Renal pelvis (tissue), 1 donor: ENCODE measurements at regions not wholly inside any gene's neighbourhood (a gene's known extent, or its start where the extent isn't known, plus 50 kb on each side); places are given as distances from the start of the nearest gene placed in this dataset.

Experiments
- DNase-seq: peaks from one replicate; pipeline ENCODE4 v3.0.0-alpha.2; 2013

DNA sequence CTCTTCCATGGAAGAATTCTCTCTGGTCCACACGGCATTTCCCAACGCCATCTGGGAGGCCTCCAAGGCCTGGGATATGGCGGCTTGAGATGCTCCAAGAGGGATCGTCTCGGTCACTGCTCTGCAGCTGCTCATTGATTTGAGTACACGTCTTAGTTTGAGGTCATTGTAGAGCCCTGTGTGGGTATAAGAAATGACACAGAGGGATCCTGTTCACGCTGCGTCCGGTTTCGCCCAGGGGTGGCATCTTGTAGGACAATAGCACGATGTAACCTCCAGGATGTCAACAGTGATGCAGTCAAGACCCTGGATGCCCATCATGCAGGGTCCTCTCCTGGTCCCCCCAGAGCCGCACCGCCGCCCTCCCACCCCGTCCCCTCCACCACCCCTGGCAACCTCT, 564.6 kb downstream of the BRD1 start:
- no peak for DNase-seq

DNA sequence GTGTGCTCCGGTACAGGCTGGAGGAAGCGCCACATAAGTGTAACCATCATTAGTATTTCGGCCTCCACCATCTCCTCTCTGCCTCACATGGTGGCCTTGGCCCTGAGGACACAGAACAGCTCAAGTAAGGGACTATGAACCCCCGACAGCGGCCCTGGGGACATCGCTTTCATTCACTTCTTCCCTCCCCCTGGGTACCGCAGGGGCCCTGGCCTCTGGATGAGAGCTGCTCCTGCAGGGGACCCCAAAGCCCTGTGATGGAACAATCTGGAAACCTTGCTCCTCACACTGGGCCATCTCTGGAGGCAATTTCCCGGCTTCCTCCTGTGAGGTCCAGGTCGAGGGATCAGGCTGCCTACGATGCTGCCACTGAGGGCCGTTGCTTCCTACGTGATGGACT, 565.5 kb downstream of the BRD1 start:
- DNase-seq: no peak

DNA sequence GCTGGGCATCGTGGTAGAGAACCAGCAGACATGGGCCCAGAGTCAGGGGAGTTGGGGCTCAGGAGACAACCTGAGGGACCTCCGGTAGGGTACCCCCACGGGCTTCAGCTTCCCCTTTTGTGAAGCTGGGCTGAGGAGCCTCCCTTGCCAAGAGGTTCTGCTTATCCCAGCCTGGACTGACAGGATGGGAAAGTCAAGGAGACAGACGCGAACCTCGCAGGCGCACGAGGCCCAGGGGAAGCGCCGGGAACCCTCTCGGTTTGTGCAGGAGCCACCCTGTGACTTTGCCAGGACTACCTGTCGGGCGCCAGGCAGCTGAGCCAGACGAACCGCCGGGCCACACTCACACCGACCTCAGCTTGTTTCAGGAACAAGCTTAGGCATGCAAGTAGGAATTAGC, 566.1 kb downstream of the BRD1 start:
- no peak for DNase-seq

DNA sequence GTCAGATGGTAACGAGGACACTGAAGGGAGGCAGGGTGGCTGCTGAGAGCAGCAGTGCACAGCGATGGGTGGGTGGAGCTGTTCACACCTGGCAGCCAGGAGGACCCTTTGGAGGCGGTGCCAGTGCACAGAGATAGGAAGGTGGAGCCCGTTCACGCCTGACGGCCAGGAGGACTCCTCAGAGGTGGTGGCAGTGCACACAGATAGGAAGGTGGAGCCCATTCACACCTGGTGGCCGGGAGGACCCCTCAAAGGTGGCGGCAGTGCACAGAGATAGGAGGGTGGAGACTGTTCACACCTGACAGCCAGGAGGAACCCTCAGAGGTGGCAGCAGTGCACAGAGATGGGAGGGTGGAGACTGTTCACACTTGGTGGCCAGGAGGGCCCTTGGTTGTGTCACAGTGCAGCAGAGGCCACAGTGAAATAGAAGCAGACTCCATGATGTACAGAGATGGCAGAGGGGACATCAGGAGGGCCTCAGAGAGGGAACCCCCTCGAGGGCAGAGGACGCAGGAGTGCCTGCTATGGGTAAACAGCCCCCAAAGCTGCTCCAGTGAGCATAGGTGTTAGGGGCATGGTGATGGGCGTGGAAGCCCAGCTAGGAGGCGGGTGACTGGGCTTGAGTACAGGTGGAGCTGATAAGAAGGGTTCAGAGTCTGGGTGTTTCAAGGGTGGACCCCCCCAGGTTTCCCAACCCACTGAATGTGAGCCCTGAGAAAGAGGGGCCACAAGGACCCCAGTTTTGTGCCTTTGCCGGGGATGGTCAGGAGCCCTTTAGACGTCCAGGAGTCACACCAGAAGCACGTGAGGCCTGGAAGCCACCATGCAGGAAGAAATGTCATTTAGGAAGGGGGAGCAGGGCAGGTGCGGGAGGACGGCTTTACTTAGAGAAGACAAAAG, 566.7 kb downstream of the BRD1 start:
- DNase-seq: no peak

DNA sequence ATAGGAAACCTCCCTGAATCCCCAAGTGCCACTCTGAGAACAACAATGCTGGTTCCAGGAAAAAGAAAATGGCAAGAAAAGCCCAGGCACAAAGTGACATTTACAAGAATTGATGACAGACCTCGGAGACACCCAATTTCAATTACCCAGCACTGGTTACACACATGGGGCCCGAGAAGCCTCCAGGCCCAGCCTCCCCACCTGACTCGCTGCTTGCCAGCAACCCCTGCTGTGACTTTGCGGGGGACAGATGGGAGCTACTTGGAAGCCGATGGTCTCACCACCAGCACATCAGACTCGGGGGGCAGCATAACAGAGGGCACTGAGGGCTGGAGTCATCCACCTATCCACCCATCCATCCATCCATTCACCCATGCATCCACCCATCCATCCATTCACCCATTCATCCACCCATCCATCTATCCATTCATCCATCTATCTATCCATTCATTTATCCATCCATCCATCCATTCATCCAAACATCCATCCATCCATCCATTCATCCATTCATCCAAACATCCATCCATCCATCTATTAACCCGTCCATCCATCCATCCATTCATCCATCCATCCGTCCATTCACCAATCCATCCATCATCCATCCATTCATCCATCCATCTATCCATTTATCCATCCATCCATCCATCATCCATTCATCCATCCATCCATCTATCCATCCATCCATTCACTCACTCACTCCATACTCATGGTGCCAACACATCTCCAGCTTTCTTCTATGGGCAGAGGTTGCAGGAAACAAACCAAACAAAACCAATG, 567.6 kb downstream of the BRD1 start:
- DNase-seq: no peak

DNA sequence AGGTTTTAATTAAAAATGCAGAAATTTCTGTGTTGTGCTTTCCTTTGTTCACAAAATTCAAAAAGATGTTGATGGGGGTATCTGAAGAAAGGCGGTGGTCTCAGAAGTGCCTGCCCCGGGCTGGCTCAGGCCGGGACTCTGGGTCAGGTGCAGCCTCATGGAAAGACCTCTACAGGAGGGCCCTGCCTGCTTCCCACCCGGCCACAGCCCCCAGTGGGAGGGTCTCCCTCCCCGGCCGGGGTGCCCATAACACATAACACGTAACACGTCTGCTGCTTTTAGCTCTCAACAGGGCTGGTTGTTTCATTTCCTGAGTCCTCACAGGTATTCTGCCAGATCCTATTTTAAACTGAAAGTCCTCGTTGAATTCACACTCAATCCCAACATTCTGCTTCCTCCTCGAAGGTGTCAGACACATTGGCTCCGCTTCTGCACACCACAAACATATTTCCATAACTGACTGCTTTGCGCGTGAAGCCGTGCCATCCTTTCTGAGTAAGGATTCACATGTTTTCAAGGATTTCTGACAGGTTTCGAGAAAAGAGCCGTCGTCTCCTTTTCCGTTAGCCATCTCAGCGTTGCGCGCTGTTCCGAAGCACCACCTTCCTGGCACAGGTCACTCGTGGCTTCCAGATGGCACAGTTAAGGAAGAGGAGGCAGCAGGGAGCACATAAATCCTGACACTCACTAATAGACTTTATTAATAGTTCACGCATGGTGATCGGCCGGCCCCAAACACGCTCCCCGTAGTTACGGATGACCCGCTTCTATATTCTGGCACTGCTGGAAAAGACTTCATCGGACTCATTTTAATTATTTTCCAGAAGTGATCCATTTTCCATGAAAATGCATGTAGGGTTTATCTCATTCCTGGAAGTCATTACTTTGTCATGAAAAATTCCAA, 569.3 kb downstream of the BRD1 start:
- no peak for DNase-seq

DNA sequence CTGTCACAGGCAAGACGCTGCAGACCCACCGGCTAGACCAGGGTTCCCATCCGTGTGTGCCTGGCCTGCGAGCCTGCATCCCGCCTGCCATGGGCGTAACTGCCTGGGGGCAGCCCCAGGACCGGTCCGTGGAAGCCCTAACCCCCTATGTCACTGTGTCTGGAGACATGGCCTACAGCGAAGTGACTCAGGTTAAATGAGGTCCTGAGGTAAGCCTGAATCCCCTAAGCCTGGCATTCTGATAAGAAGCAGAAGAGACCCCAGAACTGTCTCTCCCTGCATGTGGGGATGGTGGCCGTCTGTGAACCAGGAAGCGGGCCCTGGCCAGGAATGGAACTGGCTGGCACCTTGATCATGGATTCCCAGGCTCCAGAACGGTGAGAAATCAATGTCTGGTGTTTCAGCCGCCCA, 570.1 kb downstream of the BRD1 start:
- DNase-seq: no peak

DNA sequence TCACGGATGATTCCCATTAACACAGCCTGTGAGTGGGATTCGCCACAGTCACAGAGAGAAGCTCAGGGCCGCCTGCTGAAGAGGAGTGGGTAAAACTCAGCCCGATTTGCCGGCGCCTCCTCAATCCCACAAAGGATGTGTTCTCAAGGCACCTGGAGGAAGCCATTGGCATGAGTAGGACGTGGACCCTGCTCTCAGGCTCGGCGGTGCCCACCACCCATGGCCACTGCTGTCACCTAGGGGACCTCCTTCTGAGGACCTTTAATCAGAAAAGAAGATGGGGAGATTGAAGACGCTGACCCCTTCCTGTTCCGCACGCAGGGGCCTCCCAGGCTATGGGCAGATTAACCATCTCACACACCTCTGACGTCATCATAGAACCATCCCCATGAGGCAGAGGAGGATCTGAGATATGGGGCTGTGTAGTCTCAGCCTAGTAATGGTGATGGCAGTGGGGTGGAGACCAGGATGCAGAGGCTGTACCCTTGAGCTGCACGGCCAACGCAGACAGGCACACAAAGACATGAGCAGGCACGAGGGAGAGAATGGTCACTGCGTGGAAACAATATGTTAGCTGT, 571.8 kb downstream of the BRD1 start:
- no peak for DNase-seq

DNA sequence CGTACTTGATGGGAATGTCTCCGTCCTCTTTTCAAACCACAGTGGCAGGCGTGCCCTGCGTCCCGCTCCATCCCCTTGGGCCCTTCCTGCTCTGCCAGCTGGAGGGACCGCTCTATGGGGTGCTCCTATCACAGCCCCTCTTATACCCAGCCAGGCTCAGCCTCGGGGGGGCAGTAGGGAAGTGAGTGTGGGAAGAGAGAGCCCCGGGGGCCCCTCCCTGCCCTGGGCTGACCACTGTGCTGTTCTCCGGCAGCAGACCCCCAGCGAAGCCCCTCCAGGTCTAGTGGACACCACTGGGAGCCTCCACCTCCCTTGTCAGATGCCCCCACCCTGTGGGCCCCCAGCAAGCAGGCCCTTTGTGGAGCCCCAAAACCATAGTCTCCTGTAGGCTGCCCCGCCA, 572.5 kb downstream of the BRD1 start:
- no peak for DNase-seq

DNA sequence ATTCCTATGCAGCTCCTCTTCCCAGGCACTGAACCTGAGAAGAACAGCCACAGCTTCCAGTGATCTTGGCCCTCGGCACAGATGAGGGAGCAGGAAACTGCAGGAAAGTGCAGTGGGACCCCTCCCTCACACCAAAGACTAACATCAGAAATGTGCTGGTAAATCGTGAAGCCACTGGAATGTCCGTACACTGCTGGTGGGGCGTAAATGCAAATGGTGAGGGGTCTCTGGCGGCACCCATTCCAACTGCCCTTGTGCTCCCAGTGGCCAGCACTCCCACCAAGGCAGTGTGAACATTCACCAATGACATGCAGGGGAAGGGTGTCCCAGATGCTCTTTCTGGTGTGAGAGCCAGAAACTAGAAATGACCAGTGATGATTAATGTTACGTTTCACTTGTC, 574.0 kb downstream of the BRD1 start:
- DNase-seq: no peak

DNA sequence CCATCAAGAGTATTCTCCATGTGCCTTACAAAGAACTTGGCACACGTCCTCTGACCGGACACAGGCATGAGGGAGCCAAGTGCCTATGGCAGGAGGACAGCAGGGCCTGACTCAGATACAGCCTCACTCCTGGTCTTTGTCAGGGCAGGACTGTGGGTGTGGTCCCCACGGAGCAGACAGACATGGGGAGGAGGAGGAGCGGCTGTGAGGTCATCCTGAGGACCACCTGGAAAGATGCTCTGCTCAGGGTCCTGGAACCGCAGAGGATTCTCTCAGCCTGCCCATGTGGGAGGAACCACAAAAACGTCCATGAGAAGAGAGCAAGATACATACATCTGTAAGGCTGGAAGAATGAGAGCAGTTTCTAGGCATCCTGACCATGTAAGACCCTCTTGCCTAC, 576.3 kb downstream of the BRD1 start:
- DNase-seq: no peak

DNA sequence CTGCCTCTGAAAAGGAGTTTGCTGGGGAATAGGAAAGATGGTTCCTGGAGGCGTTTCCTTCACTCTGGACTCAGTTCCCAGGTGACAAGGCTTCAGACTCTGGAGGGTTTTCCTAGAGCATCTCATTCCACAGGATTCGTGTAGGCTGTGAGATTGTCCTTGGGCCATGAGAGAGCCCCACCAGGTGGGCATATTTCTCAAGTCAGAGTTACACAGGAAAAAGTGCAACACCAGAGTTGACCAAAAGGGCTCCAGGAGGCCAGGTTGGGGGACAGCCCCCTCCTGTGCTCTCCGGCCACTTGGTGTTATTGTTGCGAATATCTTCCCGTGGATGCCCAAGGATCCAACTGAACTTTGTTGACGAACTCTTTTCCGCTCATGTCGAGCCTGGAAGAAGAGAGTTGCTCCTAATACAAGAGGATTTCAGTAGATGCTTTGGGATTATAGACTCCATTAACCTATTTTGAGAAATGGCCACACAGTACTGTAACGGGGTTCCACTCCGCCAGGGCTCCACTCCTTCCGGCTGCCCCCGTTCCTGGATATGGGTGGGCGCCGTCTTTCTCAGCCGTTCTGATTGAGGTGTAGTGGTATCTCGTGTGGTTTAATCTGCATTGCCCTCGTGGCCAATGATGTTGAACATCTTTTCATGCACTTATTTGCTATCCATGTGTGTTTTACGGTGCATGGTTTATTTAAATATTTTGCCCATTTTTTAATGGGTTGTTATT, 580.3 kb downstream of the BRD1 start:
- DNase-seq: no peak

DNA sequence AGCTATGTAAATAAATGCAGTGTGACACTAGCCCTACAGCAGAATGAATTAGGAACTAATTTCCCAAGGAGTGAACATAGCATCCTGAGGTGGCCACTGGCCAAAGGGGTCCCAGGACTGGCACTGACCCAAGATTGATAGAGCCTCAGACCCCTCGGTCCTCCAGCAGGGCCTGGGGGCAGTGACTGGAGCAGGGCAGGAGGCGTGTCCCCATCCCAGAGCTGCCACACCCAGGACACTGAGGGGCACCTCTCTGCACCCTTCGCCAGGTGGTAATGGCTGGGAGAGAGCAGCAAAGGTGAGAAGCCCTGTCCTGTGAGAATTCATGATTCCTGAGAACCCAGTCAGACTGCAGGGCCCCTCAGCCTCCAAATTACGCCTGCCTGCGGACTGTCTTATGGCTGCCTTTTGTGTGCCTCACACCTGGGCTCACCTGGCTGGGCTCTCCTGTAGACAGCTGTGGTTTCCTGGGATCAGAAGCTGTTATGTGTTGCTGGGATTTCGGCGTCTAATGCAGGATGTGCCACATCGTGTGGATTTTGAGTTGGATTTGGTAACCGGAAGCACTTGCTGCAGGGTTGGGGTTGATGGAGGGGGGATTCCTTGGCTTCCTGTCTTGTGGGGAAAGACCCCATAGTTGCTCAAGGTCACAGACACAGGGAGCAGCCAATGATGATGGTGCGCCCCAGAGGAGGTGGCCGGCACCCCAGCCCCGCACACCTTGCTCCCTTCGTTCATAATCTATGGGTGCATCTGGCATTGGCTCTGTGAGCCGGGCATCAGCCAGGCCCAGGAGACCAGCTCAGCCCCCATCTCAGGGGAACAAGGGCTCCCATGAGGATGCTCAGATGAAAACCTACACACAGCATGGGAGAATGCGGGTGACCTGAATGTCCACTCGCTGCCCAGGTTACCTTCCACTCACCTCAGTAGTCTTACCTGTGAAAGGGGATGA, 582.9 kb downstream of the BRD1 start:
- no peak for DNase-seq

DNA sequence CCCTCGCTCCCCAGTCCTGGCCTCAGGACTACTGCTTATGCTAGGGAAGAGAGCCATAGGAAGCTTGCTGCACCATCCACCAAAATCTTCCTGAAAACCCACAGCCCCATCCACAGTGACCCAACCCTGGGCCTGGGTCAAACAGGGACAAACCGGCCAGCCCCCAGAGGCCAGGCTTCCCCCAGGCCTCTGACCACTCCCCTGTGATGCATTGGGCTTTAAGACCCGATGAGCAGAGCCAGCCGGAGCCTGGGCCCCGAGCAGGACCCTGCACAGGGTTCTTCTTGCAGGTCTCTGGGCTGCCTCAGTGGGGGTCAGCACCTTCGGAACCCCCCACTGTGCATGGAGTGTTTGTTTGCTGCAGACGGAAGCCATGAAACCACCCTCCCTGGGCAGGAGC, 583.7 kb downstream of the BRD1 start:
- no peak for DNase-seq

DNA sequence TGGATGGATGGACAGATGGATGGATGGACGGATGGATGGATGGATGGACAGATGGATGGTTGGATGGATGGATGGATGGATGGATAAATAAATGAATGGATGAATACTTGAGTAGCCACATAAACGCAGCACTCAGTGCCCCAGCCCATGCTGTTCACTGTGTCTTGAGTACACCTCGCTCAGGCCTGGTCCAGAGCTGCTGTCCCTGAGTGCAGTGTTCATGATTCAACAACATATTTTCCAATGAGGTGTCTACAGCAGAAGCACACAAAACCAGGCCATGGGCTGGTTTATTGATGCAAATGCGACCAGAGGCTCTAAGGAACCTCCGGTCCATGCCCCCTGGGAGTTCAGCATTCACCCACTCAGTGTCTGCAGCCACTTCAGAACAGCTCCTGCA, 584.3 kb downstream of the BRD1 start:
- no peak for DNase-seq

DNA sequence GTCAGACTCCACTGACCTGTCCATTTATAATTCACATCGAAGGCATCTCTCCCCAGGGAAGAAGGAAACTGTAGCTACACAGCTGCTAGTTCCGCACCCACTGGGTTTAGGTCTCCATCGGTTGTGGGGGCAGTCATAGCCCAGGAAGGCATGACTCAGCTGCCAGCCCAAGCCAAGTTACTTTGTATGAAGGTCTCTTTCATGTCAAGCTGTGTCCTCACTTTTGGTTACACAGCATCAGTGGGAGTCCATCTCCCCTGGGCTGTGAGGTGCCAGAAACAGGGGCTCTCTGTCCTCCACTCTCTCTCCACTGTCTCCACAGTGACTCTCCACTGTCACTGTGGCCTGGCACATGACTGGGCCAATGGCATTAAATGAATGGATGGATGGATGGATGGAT, 585.2 kb downstream of the BRD1 start:
- no peak for DNase-seq

DNA sequence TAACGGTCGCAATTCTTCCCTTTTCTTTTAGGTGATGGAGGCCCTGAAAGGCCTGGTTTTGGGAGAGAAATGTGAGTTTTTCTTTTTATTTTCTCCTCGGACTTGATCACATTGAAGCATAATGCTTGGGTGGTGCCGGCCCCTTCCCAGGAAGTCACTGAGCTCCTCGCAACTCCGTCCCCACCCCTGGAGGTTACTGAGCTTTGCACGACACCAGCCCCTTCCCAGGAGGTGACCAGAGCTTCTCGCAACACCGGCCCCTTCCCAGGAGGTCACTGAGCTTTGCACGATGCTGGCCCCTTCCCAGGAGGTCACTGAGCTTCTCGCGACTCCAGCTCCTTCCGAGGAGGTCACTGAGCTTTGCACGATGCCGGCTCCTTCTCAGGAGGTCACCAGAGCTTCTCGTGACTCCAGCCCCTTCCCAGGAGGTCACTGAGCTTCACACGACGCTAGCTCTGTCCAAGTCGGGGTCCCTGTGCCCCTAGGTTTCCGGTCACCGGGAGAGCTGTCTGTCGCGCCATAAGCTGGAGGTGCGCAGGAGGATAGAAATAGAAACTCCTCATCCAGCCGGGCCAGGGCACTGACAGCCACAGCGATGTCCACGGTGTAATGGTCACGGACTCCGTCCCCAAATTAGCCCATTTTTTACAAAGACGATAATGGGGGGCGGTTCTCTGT, 586.4 kb downstream of the BRD1 start:
- DNase-seq: no peak

DNA sequence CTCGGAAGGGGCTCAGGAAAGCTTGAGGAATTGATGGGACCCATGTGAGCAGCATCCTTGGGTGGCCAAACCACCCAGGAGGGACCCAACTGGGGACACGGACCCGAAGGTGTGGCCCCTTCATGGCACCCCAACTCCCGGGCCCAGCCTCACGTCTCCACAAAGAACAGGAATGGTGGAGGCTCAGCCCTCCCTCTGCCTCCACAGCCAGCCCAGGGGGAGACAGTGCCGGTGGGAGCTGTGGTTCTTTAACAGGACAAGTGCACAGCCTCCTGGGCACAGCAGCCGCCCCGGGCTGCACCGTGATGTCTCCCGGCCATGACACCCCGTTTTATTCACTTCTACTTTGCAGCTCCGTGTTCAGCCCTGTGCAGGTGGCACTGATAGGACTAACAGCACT, 587.2 kb downstream of the BRD1 start:
- no peak for DNase-seq

DNA sequence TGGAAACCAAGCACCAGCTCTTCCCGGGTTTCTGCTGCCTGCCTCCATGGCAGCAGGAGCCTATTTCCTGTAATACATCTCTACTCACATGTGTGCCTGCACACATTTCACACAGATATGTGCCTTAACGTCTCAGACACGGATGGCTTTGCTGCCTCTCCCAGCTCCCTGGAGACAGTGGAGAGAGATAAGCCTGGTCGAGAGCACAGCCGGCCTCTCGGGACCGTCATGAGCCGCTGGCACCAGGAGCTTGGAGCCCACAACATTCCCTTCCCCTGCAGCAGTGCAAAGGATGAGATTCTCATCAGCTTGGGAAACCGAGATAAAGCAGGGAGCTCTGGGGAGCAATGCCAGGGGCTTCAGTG, 587.7 kb downstream of the BRD1 start:
- DNase-seq: no peak
